DOHH2 (cell line): ENCODE measurements at regions not wholly inside any gene's neighbourhood (a gene's known extent, or its start where the extent isn't known, plus 50 kb on each side); places are given as distances from the start of the nearest gene placed in this dataset.

Source experiments
- EZH2phosphoT487 ChIP-seq: fragments of 200-600 bp; sonication (generic); IDR thresholded peaks from 2 replicates; pipeline ENCODE4 v1.6.1; 2017; ENCODE audit warnings: borderline replicate concordance, mild to moderate bottlenecking, antibody characterized with exemption, low read length, moderate library complexity, mixed read lengths
- TF ChIP-seq, protein P1 (sequence below): fragments of 200-600 bp; sonication (generic); IDR thresholded peaks from one replicate; pipeline ENCODE4 v1.5.1; 2014; ENCODE audit warnings: antibody characterized with exemption, mild to moderate bottlenecking, low read depth, low read length; ENCODE audit not compliant: poor library complexity, severe bottlenecking

DNA sequence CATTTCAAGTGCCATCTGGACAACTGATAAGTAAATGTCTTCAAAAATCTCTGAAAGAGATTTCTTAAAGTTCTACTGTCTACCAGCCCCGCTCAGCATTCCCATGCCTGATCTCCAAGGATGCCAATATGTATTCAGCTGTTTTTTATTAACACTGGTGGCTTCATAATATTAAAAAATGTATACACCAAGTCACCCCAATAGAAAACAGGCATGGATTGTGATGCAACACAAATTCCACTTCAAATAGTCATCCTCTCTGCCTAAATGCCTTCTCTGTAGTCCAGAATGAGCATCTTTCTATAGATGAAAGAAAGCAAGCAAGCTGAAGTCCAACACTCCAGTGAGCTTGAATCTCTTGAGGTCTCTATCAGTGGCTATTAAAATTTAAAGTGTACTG, 152.2 kb upstream of the PPARGC1A start:
- TF ChIP-seq, protein P1, sequence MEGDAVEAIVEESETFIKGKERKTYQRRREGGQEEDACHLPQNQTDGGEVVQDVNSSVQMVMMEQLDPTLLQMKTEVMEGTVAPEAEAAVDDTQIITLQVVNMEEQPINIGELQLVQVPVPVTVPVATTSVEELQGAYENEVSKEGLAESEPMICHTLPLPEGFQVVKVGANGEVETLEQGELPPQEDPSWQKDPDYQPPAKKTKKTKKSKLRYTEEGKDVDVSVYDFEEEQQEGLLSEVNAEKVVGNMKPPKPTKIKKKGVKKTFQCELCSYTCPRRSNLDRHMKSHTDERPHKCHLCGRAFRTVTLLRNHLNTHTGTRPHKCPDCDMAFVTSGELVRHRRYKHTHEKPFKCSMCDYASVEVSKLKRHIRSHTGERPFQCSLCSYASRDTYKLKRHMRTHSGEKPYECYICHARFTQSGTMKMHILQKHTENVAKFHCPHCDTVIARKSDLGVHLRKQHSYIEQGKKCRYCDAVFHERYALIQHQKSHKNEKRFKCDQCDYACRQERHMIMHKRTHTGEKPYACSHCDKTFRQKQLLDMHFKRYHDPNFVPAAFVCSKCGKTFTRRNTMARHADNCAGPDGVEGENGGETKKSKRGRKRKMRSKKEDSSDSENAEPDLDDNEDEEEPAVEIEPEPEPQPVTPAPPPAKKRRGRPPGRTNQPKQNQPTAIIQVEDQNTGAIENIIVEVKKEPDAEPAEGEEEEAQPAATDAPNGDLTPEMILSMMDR: no peak
- no peak for TF ChIP-seq EZH2phosphoT487
